OCI-LY7 (cell line): ENCODE measurements at regions not wholly inside any gene's neighbourhood (a gene's known extent, or its start where the extent isn't known, plus 50 kb on each side); places are given as distances from the start of the nearest gene placed in this dataset.
"Not testable (repeated sequence)": the region's sequence is repeated elsewhere in the genome, so short reads cannot be mapped to it uniquely, and the experiment has no call there.

Source experiments
- CTCF ChIP-seq: fragments of 200-600 bp; sonication (generic); conservative IDR thresholded peaks from 2 replicates; pipeline ENCODE4 v1.5.1; 2014; ENCODE audit warnings: mild to moderate bottlenecking, antibody characterized with exemption, low read length, moderate library complexity, mixed read lengths
- EZH2phosphoT487 ChIP-seq: fragments of 200-600 bp; sonication (generic); IDR thresholded peaks from 2 replicates; pipeline ENCODE4 v1.6.1; 2018; ENCODE audit warnings: low read depth, borderline replicate concordance, mild to moderate bottlenecking, mixed run types, antibody characterized with exemption, low read length, moderate library complexity, mixed read lengths

DNA sequence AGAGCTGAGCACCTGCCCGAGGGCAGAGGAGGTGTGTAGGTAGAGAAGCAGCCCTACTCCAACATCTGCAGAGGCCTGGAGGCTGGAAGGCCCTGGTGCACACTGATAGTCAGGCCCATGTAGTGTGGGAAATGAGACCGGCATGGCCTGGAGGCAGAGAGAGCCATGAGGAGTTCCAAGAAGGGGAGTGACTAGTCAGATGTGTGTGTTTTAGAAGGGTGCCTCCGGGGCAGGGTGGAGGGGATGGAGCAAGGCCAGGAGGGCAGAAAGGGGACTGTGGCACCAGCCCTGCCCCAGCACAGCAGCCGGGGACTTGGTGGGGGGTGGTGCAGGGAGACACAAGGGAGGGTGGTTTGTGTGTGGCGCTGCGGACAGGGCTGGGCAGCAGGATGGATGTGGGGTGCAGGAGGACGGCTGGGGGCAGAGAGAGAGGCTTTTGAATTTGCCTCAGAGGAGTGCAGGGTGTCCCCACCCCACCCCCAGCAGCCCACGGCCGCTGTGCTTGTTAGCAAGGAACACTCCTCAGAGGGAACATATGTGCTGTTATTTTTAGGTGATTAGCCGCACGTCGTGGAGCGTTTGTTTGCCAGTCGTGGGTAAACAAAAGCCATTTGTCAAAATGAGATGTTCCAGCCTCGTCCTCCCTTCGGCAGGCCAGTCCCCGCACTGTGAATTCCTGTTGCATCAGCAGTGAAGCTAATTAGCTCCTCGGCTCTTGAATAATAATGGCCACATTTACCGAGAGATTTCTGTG, 65.6 kb downstream of the PROP1 start:
- TF ChIP-seq CTCF, EZH2phosphoT487: not testable (repeated sequence)
